ENCODE measurements at regions not wholly inside any gene's neighbourhood (a gene's known extent, or its start where the extent isn't known, plus 50 kb on each side); places are given as distances from the start of the nearest gene placed in this dataset.
"Not testable (repeated sequence)": the region's sequence is repeated elsewhere in the genome, so short reads cannot be mapped to it uniquely, and the experiment has no call there.

GRCh38 chr6:121732641-121733040 lies 297.2 kb downstream of the GJA1 start:
- H3F3A ChIP-seq (ENCODE audit: insufficient read depth, low read length, poor library complexity, severe bottlenecking) = no peaks in the 10 kb centered on the region
- H3K9me3 ChIP-seq (ENCODE audit: low read length) = no peaks in the 10 kb centered on the region
- no peaks in the 10 kb centered on the region for H3K36me3 ChIP-seq (ENCODE audit: insufficient read depth, low read length)
- H3K9me2 ChIP-seq (ENCODE audit: insufficient read depth, low read length) = no peaks in the 10 kb centered on the region
- H3K4me2 ChIP-seq (ENCODE audit: low read length) = no peak overlapping the region
- H3K27me3 ChIP-seq (ENCODE audit: insufficient read depth, low read depth, low read length) = no peaks in the 10 kb centered on the region
- no peak overlapping the region for H3K4me3 ChIP-seq (ENCODE audit: low read length)
- no peaks in the 10 kb centered on the region for H3K79me2 ChIP-seq (replicated peaks; ENCODE audit: insufficient read depth, low read length)
- TF ChIP-seq RAD21 (conservative IDR thresholded peaks at IDR 0.05) = no peak
- TF ChIP-seq CTCF (IDR thresholded peaks at IDR 0.05; ENCODE audit: poor library complexity, severe bottlenecking) = no peak
- TF ChIP-seq EZH2 (IDR thresholded peaks at IDR 0.05; ENCODE audit: borderline replicate concordance, insufficient read depth, low read length, poor library complexity, severe bottlenecking) = no peak
- no peak for TF ChIP-seq TAF1 (IDR thresholded peaks at IDR 0.05; ENCODE audit: low read depth)
- TF ChIP-seq EP300 (conservative IDR thresholded peaks at IDR 0.05; ENCODE audit: poor library complexity, severe bottlenecking) = no peak
- TF ChIP-seq SMC3 (conservative IDR thresholded peaks at IDR 0.05; ENCODE audit: poor library complexity) = no peak
- TF ChIP-seq MXI1 (conservative IDR thresholded peaks at IDR 0.05; ENCODE audit: poor library complexity, severe bottlenecking) = no peak
- TF ChIP-seq POLR2AphosphoS5 (IDR thresholded peaks at IDR 0.05) = no peak
- no peak for TF ChIP-seq REST (IDR thresholded peaks at IDR 0.05; ENCODE audit: borderline replicate concordance)
- no peak overlapping the region for H2AFZ ChIP-seq (ENCODE audit: low read depth, low read length)
- H3K27ac ChIP-seq (ENCODE audit: low read length) = no peak overlapping the region
- no peak overlapping the region for H3K9ac ChIP-seq (ENCODE audit: low read length)
- no peaks in the 10 kb centered on the region for H4K20me1 ChIP-seq (ENCODE audit: insufficient read depth)

GRCh38 chr6:121733234-121733633 lies 297.8 kb downstream of the GJA1 start:
- no peaks in the 10 kb centered on the region for H3K36me3 ChIP-seq (ENCODE audit: insufficient read depth, low read length)
- H2AFZ ChIP-seq (ENCODE audit: low read depth, low read length) = no peak overlapping the region
- no peak for TF ChIP-seq MXI1 (conservative IDR thresholded peaks at IDR 0.05; ENCODE audit: poor library complexity, severe bottlenecking)
- TF ChIP-seq CTCF (IDR thresholded peaks at IDR 0.05; ENCODE audit: poor library complexity, severe bottlenecking) = no peak
- H3K9me2 ChIP-seq (ENCODE audit: insufficient read depth, low read length) = no peaks in the 10 kb centered on the region
- H3K4me3 ChIP-seq (ENCODE audit: low read length) = no peak overlapping the region
- H3K9me3 ChIP-seq (ENCODE audit: low read length) = no peaks in the 10 kb centered on the region
- no peak overlapping the region for H3K9ac ChIP-seq (ENCODE audit: low read length)
- no peaks in the 10 kb centered on the region for H3K27me3 ChIP-seq (ENCODE audit: insufficient read depth, low read depth, low read length)
- H4K20me1 ChIP-seq (ENCODE audit: insufficient read depth) = no peaks in the 10 kb centered on the region
- no peaks in the 10 kb centered on the region for H3F3A ChIP-seq (ENCODE audit: insufficient read depth, low read length, poor library complexity, severe bottlenecking)
- H3K27ac ChIP-seq (ENCODE audit: low read length) = no peak overlapping the region
- H3K4me2 ChIP-seq (ENCODE audit: low read length) = no peak overlapping the region
- no peaks in the 10 kb centered on the region for H3K79me2 ChIP-seq (replicated peaks; ENCODE audit: insufficient read depth, low read length)

DNA sequence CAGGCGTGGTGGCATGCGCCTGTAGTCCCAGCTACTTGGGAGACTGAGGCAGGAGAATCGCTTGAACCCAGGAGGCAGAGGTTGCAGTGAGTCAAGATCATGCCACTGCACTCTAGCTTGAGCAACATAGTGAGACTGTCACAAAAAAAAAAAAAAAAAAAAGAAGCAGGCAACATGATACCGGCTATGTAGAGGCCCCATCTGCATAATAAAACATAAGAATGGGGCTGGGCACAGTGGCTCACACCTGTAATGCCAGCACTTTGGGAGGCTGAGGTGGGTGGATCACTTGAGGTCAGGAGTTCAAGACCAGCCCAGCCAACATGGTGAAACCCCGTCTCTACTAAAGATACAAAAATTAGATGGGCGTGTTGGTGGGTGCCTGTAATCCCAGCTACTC lies 304.7 kb downstream of the GJA1 start:
- H3K4me2 ChIP-seq (ENCODE audit: low read length); H3K4me3 ChIP-seq (ENCODE audit: low read length); H3K9ac ChIP-seq (ENCODE audit: low read length); H3K36me3 ChIP-seq (ENCODE audit: insufficient read depth, low read length); H3K9me2 ChIP-seq (ENCODE audit: insufficient read depth, low read length); H3K9me3 ChIP-seq (ENCODE audit: low read length); H3K27ac ChIP-seq (ENCODE audit: low read length); H4K20me1 ChIP-seq (ENCODE audit: insufficient read depth); H2AFZ ChIP-seq (ENCODE audit: low read depth, low read length); H3F3A ChIP-seq (ENCODE audit: insufficient read depth, low read length, poor library complexity, severe bottlenecking); H3K27me3 ChIP-seq (ENCODE audit: insufficient read depth, low read depth, low read length); H3K79me2 ChIP-seq (replicated peaks; ENCODE audit: insufficient read depth, low read length): not testable (repeated sequence)
